K562 (cell line): ENCODE measurements at regions not wholly inside any gene's neighbourhood (a gene's known extent, or its start where the extent isn't known, plus 50 kb on each side); places are given as distances from the start of the nearest gene placed in this dataset.

Source experiments
- KAT2B ChIP-seq: IDR thresholded peaks from one replicate; pipeline ENCODE4 v1.6.1; 2012; ENCODE audit warnings: low read depth, mild to moderate bottlenecking, control low read depth, inconsistent platforms, low read length, moderate library complexity
- NR2F6 ChIP-seq: fragments of 450-650 bp; formaldehyde crosslinking; IDR thresholded peaks from 2 replicates; pipeline ENCODE4 v1.4.0; 2020; ENCODE audit warnings: mild to moderate bottlenecking
- PREB ChIP-seq: sonication (generic); formaldehyde crosslinking; IDR thresholded peaks from 2 replicates; pipeline ENCODE4 v1.8.1; 2023; ENCODE audit warnings: mild to moderate bottlenecking, missing genetic modification reagents
- RERE ChIP-seq: sonication (generic); formaldehyde crosslinking; IDR thresholded peaks from 2 replicates; pipeline ENCODE4 v1.8.0; 2023; ENCODE audit warnings: missing genetic modification reagents, mild to moderate bottlenecking, borderline replicate concordance
- SMAD3 ChIP-seq: fragments of 450-650 bp; formaldehyde crosslinking; conservative IDR thresholded peaks from 2 replicates; pipeline ENCODE4 v1.4.0; 2020; ENCODE audit warnings: mild to moderate bottlenecking
- TF ChIP-seq, protein P1 (sequence below): fragments of 250-450 bp; sonication (Bioruptor Pico); IDR thresholded peaks from 2 replicates; pipeline ENCODE4 v1.9.0; 2021; ENCODE audit warnings: mild to moderate bottlenecking, inconsistent platforms
- TF ChIP-seq, protein P2 (sequence below), 2 experiments: fragments of 450-650 bp in 1 of 2; sonication (generic) in 1 of 2; formaldehyde crosslinking in 1 of 2; IDR thresholded peaks; 2 replicates each; pipeline versions ENCODE4 v1.7.1 to v1.9.0; 2016 to 2022; ENCODE audit warnings: inconsistent platforms in 1 of 2, mild to moderate bottlenecking in 1 of 2, missing genetic modification reagents in 1 of 2

- TF ChIP-seq KAT2B (no peak), PREB (no peak), SMAD3 (peak; percentile 63; the same call in 1 of the 2 replicates), RERE (CRISPR knock-in tag) (no peak), NR2F6 (CRISPR knock-in tag) (no peak)
- TF ChIP-seq, protein P1, sequence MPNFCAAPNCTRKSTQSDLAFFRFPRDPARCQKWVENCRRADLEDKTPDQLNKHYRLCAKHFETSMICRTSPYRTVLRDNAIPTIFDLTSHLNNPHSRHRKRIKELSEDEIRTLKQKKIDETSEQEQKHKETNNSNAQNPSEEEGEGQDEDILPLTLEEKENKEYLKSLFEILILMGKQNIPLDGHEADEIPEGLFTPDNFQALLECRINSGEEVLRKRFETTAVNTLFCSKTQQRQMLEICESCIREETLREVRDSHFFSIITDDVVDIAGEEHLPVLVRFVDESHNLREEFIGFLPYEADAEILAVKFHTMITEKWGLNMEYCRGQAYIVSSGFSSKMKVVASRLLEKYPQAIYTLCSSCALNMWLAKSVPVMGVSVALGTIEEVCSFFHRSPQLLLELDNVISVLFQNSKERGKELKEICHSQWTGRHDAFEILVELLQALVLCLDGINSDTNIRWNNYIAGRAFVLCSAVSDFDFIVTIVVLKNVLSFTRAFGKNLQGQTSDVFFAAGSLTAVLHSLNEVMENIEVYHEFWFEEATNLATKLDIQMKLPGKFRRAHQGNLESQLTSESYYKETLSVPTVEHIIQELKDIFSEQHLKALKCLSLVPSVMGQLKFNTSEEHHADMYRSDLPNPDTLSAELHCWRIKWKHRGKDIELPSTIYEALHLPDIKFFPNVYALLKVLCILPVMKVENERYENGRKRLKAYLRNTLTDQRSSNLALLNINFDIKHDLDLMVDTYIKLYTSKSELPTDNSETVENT (CRISPR knock-in tag), result no peak
- TF ChIP-seq, protein P2, sequence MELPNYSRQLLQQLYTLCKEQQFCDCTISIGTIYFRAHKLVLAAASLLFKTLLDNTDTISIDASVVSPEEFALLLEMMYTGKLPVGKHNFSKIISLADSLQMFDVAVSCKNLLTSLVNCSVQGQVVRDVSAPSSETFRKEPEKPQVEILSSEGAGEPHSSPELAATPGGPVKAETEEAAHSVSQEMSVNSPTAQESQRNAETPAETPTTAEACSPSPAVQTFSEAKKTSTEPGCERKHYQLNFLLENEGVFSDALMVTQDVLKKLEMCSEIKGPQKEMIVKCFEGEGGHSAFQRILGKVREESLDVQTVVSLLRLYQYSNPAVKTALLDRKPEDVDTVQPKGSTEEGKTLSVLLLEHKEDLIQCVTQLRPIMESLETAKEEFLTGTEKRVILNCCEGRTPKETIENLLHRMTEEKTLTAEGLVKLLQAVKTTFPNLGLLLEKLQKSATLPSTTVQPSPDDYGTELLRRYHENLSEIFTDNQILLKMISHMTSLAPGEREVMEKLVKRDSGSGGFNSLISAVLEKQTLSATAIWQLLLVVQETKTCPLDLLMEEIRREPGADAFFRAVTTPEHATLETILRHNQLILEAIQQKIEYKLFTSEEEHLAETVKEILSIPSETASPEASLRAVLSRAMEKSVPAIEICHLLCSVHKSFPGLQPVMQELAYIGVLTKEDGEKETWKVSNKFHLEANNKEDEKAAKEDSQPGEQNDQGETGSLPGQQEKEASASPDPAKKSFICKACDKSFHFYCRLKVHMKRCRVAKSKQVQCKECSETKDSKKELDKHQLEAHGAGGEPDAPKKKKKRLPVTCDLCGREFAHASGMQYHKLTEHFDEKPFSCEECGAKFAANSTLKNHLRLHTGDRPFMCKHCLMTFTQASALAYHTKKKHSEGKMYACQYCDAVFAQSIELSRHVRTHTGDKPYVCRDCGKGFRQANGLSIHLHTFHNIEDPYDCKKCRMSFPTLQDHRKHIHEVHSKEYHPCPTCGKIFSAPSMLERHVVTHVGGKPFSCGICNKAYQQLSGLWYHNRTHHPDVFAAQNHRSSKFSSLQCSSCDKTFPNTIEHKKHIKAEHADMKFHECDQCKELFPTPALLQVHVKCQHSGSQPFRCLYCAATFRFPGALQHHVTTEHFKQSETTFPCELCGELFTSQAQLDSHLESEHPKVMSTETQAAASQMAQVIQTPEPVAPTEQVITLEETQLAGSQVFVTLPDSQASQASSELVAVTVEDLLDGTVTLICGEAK (IDR thresholded peaks at IDR 0.05), result no peak
- TF ChIP-seq, protein P2 (CRISPR knock-in tag; IDR thresholded peaks at IDR 0.05), result no peak
Measured at GRCh38 chr15:87671289-87671688, 585.2 kb downstream of the NTRK3 start (continued).
